ENCODE measurements at regions not wholly inside any gene's neighbourhood (a gene's known extent, or its start where the extent isn't known, plus 50 kb on each side); places are given as distances from the start of the nearest gene placed in this dataset.
A peak's percentile ranks its signal among the peaks of the same experiment; 100 is the strongest.

- TF ChIP-seq RARB (CRISPR knock-in tag; IDR thresholded peaks at IDR 0.05) (no peak), ZFP30 (CRISPR knock-in tag; IDR thresholded peaks at IDR 0.05) (no peak), CSRNP3 (CRISPR knock-in tag; IDR thresholded peaks at IDR 0.05) (no peak), GLIS3 (CRISPR knock-in tag; IDR thresholded peaks at IDR 0.05) (no peak), ZNF70 (CRISPR knock-in tag; IDR thresholded peaks at IDR 0.05) (no peak)
These were observed 176.2 kb upstream of the HDAC4 start (continued) for GRCh38 chr2:239576784-239577685.

- TF ChIP-seq ZNF565 (CRISPR knock-in tag; conservative IDR thresholded peaks at IDR 0.05; ENCODE audit: low read depth), result 0 out of 2 replicates have a peak, but pooled peaks have one; percentile 63
- TF ChIP-seq, protein P1, sequence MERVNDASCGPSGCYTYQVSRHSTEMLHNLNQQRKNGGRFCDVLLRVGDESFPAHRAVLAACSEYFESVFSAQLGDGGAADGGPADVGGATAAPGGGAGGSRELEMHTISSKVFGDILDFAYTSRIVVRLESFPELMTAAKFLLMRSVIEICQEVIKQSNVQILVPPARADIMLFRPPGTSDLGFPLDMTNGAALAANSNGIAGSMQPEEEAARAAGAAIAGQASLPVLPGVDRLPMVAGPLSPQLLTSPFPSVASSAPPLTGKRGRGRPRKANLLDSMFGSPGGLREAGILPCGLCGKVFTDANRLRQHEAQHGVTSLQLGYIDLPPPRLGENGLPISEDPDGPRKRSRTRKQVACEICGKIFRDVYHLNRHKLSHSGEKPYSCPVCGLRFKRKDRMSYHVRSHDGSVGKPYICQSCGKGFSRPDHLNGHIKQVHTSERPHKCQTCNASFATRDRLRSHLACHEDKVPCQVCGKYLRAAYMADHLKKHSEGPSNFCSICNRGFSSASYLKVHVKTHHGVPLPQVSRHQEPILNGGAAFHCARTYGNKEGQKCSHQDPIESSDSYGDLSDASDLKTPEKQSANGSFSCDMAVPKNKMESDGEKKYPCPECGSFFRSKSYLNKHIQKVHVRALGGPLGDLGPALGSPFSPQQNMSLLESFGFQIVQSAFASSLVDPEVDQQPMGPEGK (CRISPR knock-in tag; IDR thresholded peaks at IDR 0.05; ENCODE audit: borderline replicate concordance), result no peak
- no peak for ATAC-seq
These were observed 175.2 kb upstream of the HDAC4 start for GRCh38 chr2:239575931-239576445.

GRCh38 chr2:239574434-239575156, 173.8 kb upstream of the HDAC4 start:
- no peak for ATAC-seq
- TF ChIP-seq TCF4 (CRISPR knock-in tag; IDR thresholded peaks at IDR 0.05; ENCODE audit: borderline replicate concordance) (peak; percentile 62; the same call in 1 of the 2 replicates), TOX (CRISPR knock-in tag; IDR thresholded peaks at IDR 0.05; ENCODE audit: borderline replicate concordance) (no peak), ZFP3 (CRISPR knock-in tag; IDR thresholded peaks at IDR 0.05) (no peak)

GRCh38 chr2:239574054-239574433, 173.2 kb upstream of the HDAC4 start:
- ATAC-seq, result no peak
- TF ChIP-seq ESRRG (CRISPR knock-in tag; IDR thresholded peaks at IDR 0.05) (no peak), BACH2 (CRISPR knock-in tag; IDR thresholded peaks at IDR 0.05; ENCODE audit: borderline replicate concordance) (no peak), SNAI2 (CRISPR knock-in tag; IDR thresholded peaks at IDR 0.05) (no peak)
- TF ChIP-seq, protein P2, sequence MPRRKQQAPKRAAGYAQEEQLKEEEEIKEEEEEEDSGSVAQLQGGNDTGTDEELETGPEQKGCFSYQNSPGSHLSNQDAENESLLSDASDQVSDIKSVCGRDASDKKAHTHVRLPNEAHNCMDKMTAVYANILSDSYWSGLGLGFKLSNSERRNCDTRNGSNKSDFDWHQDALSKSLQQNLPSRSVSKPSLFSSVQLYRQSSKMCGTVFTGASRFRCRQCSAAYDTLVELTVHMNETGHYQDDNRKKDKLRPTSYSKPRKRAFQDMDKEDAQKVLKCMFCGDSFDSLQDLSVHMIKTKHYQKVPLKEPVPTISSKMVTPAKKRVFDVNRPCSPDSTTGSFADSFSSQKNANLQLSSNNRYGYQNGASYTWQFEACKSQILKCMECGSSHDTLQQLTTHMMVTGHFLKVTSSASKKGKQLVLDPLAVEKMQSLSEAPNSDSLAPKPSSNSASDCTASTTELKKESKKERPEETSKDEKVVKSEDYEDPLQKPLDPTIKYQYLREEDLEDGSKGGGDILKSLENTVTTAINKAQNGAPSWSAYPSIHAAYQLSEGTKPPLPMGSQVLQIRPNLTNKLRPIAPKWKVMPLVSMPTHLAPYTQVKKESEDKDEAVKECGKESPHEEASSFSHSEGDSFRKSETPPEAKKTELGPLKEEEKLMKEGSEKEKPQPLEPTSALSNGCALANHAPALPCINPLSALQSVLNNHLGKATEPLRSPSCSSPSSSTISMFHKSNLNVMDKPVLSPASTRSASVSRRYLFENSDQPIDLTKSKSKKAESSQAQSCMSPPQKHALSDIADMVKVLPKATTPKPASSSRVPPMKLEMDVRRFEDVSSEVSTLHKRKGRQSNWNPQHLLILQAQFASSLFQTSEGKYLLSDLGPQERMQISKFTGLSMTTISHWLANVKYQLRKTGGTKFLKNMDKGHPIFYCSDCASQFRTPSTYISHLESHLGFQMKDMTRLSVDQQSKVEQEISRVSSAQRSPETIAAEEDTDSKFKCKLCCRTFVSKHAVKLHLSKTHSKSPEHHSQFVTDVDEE (CRISPR knock-in tag; IDR thresholded peaks at IDR 0.05), result no peak

GRCh38 chr2:239570971-239571520, 170.2 kb upstream of the HDAC4 start:
- TF ChIP-seq ISL1 (CRISPR knock-in tag; IDR thresholded peaks at IDR 0.05) (no peak), TOX (CRISPR knock-in tag; IDR thresholded peaks at IDR 0.05; ENCODE audit: borderline replicate concordance) (no peak), PPARA (CRISPR knock-in tag; IDR thresholded peaks at IDR 0.05; ENCODE audit: borderline replicate concordance) (no peak), OSR1 (CRISPR knock-in tag; IDR thresholded peaks at IDR 0.05) (no peak), TCF4 (CRISPR knock-in tag; IDR thresholded peaks at IDR 0.05; ENCODE audit: borderline replicate concordance) (no peak), ZNF70 (CRISPR knock-in tag; IDR thresholded peaks at IDR 0.05) (no peak), ESRRG (CRISPR knock-in tag; IDR thresholded peaks at IDR 0.05) (no peak), POU6F1 (CRISPR knock-in tag; IDR thresholded peaks at IDR 0.05; ENCODE audit: borderline replicate concordance, low read depth) (no peak), CSDC2 (CRISPR knock-in tag; IDR thresholded peaks at IDR 0.05) (no peak)
- ATAC-seq, result no peak
